ENCODE measurements at regions not wholly inside any gene's neighbourhood (a gene's known extent, or its start where the extent isn't known, plus 50 kb on each side); places are given as distances from the start of the nearest gene placed in this dataset.
"Not testable (repeated sequence)": the region's sequence is repeated elsewhere in the genome, so short reads cannot be mapped to it uniquely, and the experiment has no call there.

DNA sequence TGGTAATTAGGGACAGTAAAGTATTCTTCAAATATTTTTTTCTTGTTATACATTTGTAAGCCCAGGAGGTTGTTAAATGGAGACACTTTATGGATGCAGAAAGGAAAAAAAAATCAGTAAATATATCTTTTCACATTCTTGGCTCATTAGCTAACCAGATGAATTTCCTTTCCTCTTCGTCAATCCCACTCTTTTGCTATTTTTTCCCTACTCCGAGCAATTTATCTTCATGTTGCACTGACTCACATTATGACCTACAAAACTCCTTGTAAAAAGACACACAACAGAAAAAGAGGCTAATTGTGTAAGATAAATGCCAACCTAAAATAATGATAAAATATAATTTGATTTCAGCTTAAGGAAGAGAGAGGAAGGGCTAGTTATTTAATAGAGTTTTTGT lies 472.9 kb upstream of the ZNF337 start:
- in situ Hi-C loops (cut with MboI; ENCODE audit: low pct_ligation_motif_present in 1 of 4, low pct_unique_long_range_greater_than_20kb in 1 of 4, low sequenced_read_pairs in 3 of 4) (no loop called here), intact Hi-C loops (cut with DNase I; ENCODE audit: low total_unique reads) (no loop called here)
- TF ChIP-seq, protein P1, sequence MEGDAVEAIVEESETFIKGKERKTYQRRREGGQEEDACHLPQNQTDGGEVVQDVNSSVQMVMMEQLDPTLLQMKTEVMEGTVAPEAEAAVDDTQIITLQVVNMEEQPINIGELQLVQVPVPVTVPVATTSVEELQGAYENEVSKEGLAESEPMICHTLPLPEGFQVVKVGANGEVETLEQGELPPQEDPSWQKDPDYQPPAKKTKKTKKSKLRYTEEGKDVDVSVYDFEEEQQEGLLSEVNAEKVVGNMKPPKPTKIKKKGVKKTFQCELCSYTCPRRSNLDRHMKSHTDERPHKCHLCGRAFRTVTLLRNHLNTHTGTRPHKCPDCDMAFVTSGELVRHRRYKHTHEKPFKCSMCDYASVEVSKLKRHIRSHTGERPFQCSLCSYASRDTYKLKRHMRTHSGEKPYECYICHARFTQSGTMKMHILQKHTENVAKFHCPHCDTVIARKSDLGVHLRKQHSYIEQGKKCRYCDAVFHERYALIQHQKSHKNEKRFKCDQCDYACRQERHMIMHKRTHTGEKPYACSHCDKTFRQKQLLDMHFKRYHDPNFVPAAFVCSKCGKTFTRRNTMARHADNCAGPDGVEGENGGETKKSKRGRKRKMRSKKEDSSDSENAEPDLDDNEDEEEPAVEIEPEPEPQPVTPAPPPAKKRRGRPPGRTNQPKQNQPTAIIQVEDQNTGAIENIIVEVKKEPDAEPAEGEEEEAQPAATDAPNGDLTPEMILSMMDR (IDR thresholded peaks at IDR 0.05), result no peak
- TF ChIP-seq POLR2A (IDR thresholded peaks at IDR 0.05), result no peak
- no peak for TF ChIP-seq POLR2AphosphoS5 (IDR thresholded peaks at IDR 0.05)
- TF ChIP-seq EP300 (IDR thresholded peaks at IDR 0.05; ENCODE audit: low read depth), result no peak
- Histone ChIP-seq H3K4me1 (no peaks in the 10 kb centered on the region), H3K27ac (no peak overlapping the region), H3K27me3 (no peaks in the 10 kb centered on the region), H3K4me3 (no peak overlapping the region), H3K36me3 (no peaks in the 10 kb centered on the region), H3K9me3 (no peaks in the 10 kb centered on the region)
- 75 to 84% methylated on average over 2 of the region's 2 CpGs for WGBS, 2 donors (ENCODE audit: low coverage in 1 of 2)
- DNase-seq, result no peak

DNA sequence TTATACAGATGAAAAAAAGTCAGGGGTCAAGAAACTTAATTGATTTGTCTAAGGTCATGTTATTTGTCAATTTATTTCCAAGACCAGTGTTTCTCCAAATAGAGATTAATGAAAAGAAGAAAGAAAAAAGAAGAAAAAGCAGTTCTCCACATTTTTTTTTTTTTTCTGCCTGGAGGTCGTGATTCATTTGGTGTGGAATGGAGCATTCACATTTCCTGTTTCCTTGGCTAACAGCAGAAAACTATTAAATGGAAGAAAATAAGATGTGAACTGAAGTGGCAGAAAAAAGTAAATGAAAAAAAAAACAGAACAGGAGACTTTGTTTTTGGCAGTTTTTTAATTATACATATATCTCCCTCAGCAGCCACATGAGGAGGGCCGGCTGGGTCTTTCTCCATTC lies 470.8 kb upstream of the ZNF337 start:
- WGBS, 2 donors (ENCODE audit: low coverage in 1 of 2), result 57 to 60% methylated on average over 2 of the region's 2 CpGs
- in situ Hi-C loops (cut with MboI; ENCODE audit: low pct_ligation_motif_present in 1 of 4, low pct_unique_long_range_greater_than_20kb in 1 of 4, low sequenced_read_pairs in 3 of 4), result no loop called here

DNA sequence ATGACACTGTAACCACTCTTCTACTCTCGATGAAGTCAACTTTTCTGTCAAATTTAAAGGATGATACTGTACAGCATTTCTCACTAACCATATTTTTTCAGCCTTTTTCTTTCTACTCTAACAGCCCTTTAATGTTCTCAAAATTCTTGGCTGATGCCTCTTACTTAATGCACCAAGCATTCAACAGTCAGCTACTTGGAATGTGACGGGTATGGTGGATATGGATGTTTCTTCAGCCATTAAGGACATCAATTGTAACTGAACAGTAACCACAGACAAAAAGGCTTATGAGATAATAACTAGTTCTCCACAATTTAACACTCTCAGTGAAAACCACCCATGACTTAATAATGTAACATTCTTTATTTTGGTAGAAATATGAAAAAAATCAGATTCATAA lies 467.2 kb upstream of the ZNF337 start:
- in situ Hi-C loops (cut with MboI; ENCODE audit: low pct_ligation_motif_present in 1 of 4, low pct_unique_long_range_greater_than_20kb in 1 of 4, low sequenced_read_pairs in 3 of 4) (no loop called here), intact Hi-C loops (cut with DNase I; ENCODE audit: low total_unique reads) (no loop called here)
- no peaks in the 10 kb centered on the region for H3K27me3 ChIP-seq
- TF ChIP-seq, protein P1 (IDR thresholded peaks at IDR 0.05), result no peak
- TF ChIP-seq POLR2AphosphoS5 (IDR thresholded peaks at IDR 0.05), result no peak
- no peak for TF ChIP-seq EP300 (IDR thresholded peaks at IDR 0.05; ENCODE audit: low read depth)
- TF ChIP-seq POLR2A (IDR thresholded peaks at IDR 0.05), result no peak
- no peaks in the 10 kb centered on the region for H3K4me1 ChIP-seq
- H3K27ac ChIP-seq, result no peak overlapping the region
- DNase-seq, result no peak
- WGBS, 2 donors (ENCODE audit: low coverage in 1 of 2), result 71 to 78% methylated on average over 1 to 2 of the region's 2 CpGs
- no peak overlapping the region for H3K4me3 ChIP-seq
- H3K9me3 ChIP-seq, result no peaks in the 10 kb centered on the region
- no peaks in the 10 kb centered on the region for H3K36me3 ChIP-seq

More for the DNA sequence above, 470.8 kb upstream of the ZNF337 start:
- Histone ChIP-seq H3K36me3 (no peaks in the 10 kb centered on the region), H3K4me3 (no peak overlapping the region), H3K4me1 (no peaks in the 10 kb centered on the region), H3K9me3 (no peaks in the 10 kb centered on the region), H3K27ac (no peak overlapping the region), H3K27me3 (no peaks in the 10 kb centered on the region)
- no peak for DNase-seq
- TF ChIP-seq POLR2AphosphoS5 (IDR thresholded peaks at IDR 0.05) (no peak), POLR2A (IDR thresholded peaks at IDR 0.05) (no peak), EP300 (IDR thresholded peaks at IDR 0.05; ENCODE audit: low read depth) (no peak)
- TF ChIP-seq, protein P1 (IDR thresholded peaks at IDR 0.05), result no peak
- intact Hi-C loops (cut with DNase I; ENCODE audit: low total_unique reads), result no loop called here

DNA sequence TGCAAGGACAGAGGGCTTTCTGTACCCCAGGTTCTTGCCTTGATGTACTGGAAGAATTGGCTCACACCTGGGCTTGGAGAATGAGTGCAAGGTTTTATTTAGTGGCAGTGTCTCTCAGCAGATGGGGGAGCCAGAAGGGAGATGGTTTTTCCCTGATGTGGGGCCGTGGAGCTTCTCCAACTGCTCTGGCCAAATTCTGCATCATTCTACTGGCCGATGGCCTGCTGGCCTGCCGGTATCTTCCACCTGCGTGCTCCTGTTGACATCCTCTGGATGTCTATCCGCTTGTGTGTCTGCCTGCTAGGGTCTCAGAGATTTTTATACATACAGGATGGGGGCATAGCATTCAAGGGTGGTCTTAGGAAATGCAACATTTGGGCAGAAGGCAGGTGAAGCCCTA lies 466.5 kb upstream of the ZNF337 start:
- H3K9me3 ChIP-seq; H3K4me1 ChIP-seq; H3K27ac ChIP-seq; intact Hi-C loops (cut with DNase I; ENCODE audit: low total_unique reads); H3K27me3 ChIP-seq; H3K36me3 ChIP-seq; in situ Hi-C loops (cut with MboI; ENCODE audit: low pct_ligation_motif_present in 1 of 4, low pct_unique_long_range_greater_than_20kb in 1 of 4, low sequenced_read_pairs in 3 of 4); H3K4me3 ChIP-seq; DNase-seq: not testable (repeated sequence)
- 72 to 80% methylated on average over 2 to 5 of the region's 5 CpGs for WGBS, 2 donors (ENCODE audit: low coverage in 1 of 2)

DNA sequence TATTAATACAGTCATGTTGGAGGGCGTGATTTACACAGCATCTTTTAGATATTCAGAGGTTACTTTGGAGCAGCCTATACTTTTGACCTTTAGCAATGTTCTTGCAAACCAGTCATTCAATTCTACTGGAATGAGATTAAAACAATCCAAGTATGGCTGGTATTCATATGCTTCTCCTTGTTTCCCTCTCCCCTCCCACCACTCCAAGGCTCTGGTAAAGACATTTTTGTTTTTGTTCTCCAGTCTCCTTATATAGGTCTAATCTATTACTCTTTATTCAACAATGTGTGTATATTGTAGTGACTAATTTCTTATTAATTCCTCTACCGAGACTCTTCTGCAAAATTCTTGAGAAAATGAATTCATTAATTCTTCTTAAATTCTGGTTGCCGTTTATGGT lies 465.1 kb upstream of the ZNF337 start:
- H3K36me3 ChIP-seq; intact Hi-C loops (cut with DNase I; ENCODE audit: low total_unique reads); in situ Hi-C loops (cut with MboI; ENCODE audit: low pct_ligation_motif_present in 1 of 4, low pct_unique_long_range_greater_than_20kb in 1 of 4, low sequenced_read_pairs in 3 of 4); H3K27ac ChIP-seq; DNase-seq; H3K27me3 ChIP-seq; H3K4me1 ChIP-seq; H3K4me3 ChIP-seq; H3K9me3 ChIP-seq: not testable (repeated sequence)
- WGBS, 2 donors (ENCODE audit: low coverage in 1 of 2), result 78 to 80% methylated on average over 3 of the region's 3 CpGs

DNA sequence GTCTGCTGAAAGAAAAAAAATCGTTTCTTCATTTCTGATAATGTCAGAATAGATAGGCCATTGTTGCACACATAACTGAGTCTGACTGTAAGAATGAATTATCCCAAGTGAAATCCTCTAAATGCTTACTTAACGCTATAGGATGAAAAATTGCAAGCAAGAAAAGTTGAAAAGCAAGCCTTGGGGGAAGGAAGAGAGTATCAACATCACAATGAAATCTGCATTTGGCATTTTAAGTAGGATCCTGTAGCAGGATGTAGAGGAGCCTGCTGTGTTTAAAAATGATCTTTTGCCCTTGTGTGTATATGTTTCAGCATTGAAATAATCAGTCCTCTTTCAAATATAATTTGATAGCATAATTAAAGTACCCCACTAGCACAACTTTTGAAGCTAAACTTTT lies 464.3 kb upstream of the ZNF337 start:
- H3K36me3 ChIP-seq; in situ Hi-C loops (cut with MboI; ENCODE audit: low pct_ligation_motif_present in 1 of 4, low pct_unique_long_range_greater_than_20kb in 1 of 4, low sequenced_read_pairs in 3 of 4); H3K4me3 ChIP-seq; DNase-seq; H3K27ac ChIP-seq; H3K27me3 ChIP-seq; H3K4me1 ChIP-seq; intact Hi-C loops (cut with DNase I; ENCODE audit: low total_unique reads); H3K9me3 ChIP-seq: not testable (repeated sequence)
- WGBS, 2 donors (ENCODE audit: low coverage in 1 of 2), result 8 to 16% methylated on average over 2 of the region's 2 CpGs

All from transverse colon (tissue), 4 donors.